ENCODE measurements at regions not wholly inside any gene's neighbourhood (a gene's known extent, or its start where the extent isn't known, plus 50 kb on each side); places are given as distances from the start of the nearest gene placed in this dataset.

- no peaks in the 10 kb centered on the region for H3K27me3 ChIP-seq
Measured at GRCh38 chrX:13130816-13131215, 86.4 kb upstream of the FAM9C start.

GRCh38 chrX:13128104-13128503, 83.7 kb upstream of the FAM9C start:
- H3K4me3 ChIP-seq, result no peak overlapping the region
- DNase-seq, result no peak
- H3K27ac ChIP-seq, result no peak overlapping the region
- no peaks in the 10 kb centered on the region for H3K9me3 ChIP-seq
- no peaks in the 10 kb centered on the region for H3K4me1 ChIP-seq
- H3K36me3 ChIP-seq, result no peaks in the 10 kb centered on the region
- TF ChIP-seq CTCF (IDR thresholded peaks at IDR 0.05), result no peak
- no peak for TF ChIP-seq POLR2A (IDR thresholded peaks at IDR 0.05)
- no peaks in the 10 kb centered on the region for H3K27me3 ChIP-seq

More at GRCh38 chrX:13130816-13131215, 86.4 kb upstream of the FAM9C start:
- no peak overlapping the region for H3K27ac ChIP-seq
- no peaks in the 10 kb centered on the region for H3K36me3 ChIP-seq
- TF ChIP-seq CTCF (IDR thresholded peaks at IDR 0.05), result no peak
- no peak for TF ChIP-seq POLR2A (IDR thresholded peaks at IDR 0.05)
- no peak overlapping the region for H3K4me3 ChIP-seq
- H3K4me1 ChIP-seq, result no peaks in the 10 kb centered on the region
- no peak for DNase-seq
- no peaks in the 10 kb centered on the region for H3K9me3 ChIP-seq

- Histone ChIP-seq H3K36me3 (no peaks in the 10 kb centered on the region), H3K9me3 (no peaks in the 10 kb centered on the region), H3K4me3 (no peak overlapping the region), H3K27me3 (no peaks in the 10 kb centered on the region), H3K4me1 (no peaks in the 10 kb centered on the region), H3K27ac (peak overlapping the region in 1 of 4 donors; percentile 23)
- no peak for DNase-seq
- TF ChIP-seq CTCF (IDR thresholded peaks at IDR 0.05) (no peak), POLR2A (IDR thresholded peaks at IDR 0.05) (no peak)
Measured at GRCh38 chrX:13126775-13127174, 82.4 kb upstream of the FAM9C start.

- Histone ChIP-seq H3K9me3 (no peaks in the 10 kb centered on the region), H3K4me1 (no peaks in the 10 kb centered on the region), H3K4me3 (no peak overlapping the region), H3K27me3 (no peaks in the 10 kb centered on the region), H3K27ac (no peak overlapping the region), H3K36me3 (no peaks in the 10 kb centered on the region)
- DNase-seq, result no peak
- TF ChIP-seq CTCF (IDR thresholded peaks at IDR 0.05) (no peak), POLR2A (IDR thresholded peaks at IDR 0.05) (no peak)
Measured at GRCh38 chrX:13125188-13125587, 80.8 kb upstream of the FAM9C start.

GRCh38 chrX:13123857-13124345, 79.5 kb upstream of the FAM9C start:
- Histone ChIP-seq H3K4me1 (no peaks in the 10 kb centered on the region), H3K36me3 (no peaks in the 10 kb centered on the region), H3K9me3 (no peaks in the 10 kb centered on the region), H3K27me3 (no peaks in the 10 kb centered on the region), H3K27ac (peak overlapping the region; percentile 27 to 48 (median 34)), H3K4me3 (no peak overlapping the region)
- TF ChIP-seq POLR2A (IDR thresholded peaks at IDR 0.05) (no peak), CTCF (IDR thresholded peaks at IDR 0.05) (no peak)
- no peak for DNase-seq
